T-helper 9 cell (primary cell): ENCODE measurements at regions not wholly inside any gene's neighbourhood (a gene's known extent, or its start where the extent isn't known, plus 50 kb on each side); places are given as distances from the start of the nearest gene placed in this dataset.

Experiments used
- DNase-seq: peaks from one replicate; pipeline ENCODE4 v3.0.0-alpha.2; 2020

GRCh38 chr2:180734382-180734781, 246.0 kb upstream of the UBE2E3 start:
- no peak for DNase-seq

- no peak for DNase-seq
Observed at GRCh38 chr2:180733330-180733729, 247.1 kb upstream of the UBE2E3 start.

GRCh38 chr2:180732337-180732736, 248.1 kb upstream of the UBE2E3 start:
- no peak for DNase-seq

GRCh38 chr2:180730976-180731375, 249.4 kb upstream of the UBE2E3 start:
- DNase-seq, result no peak

- DNase-seq, result no peak
Observed at GRCh38 chr2:180728928-180729559, 251.4 kb upstream of the UBE2E3 start.

GRCh38 chr2:180723712-180724111, 256.7 kb upstream of the UBE2E3 start:
- no peak for DNase-seq

- DNase-seq, result no peak
Observed at GRCh38 chr2:180722551-180723239, 257.7 kb upstream of the UBE2E3 start.

- DNase-seq, result no peak
Observed at GRCh38 chr2:180720829-180721228, 259.6 kb upstream of the UBE2E3 start.

GRCh38 chr2:180717588-180717987, 262.8 kb upstream of the UBE2E3 start:
- no peak for DNase-seq

- no peak for DNase-seq
Observed at GRCh38 chr2:180716186-180717180, 263.9 kb upstream of the UBE2E3 start.

GRCh38 chr2:180715044-180715443, 265.4 kb upstream of the UBE2E3 start:
- no peak for DNase-seq

- DNase-seq, result no peak
Observed at GRCh38 chr2:180709392-180710145, 270.8 kb upstream of the UBE2E3 start.

- no peak for DNase-seq
Observed at GRCh38 chr2:180707884-180708205, 272.6 kb upstream of the UBE2E3 start.

- no peak for DNase-seq
Observed at GRCh38 chr2:180707175-180707883, 273.1 kb upstream of the UBE2E3 start.

- DNase-seq, result no peak
Observed at GRCh38 chr2:180706694-180707093, 273.7 kb upstream of the UBE2E3 start.

- no peak for DNase-seq
Observed at GRCh38 chr2:180705551-180705950, 274.9 kb upstream of the UBE2E3 start.

GRCh38 chr2:180705122-180705521, 275.3 kb upstream of the UBE2E3 start:
- DNase-seq, result no peak

- DNase-seq, result no peak
Observed at GRCh38 chr2:180699657-180700361, 280.6 kb upstream of the UBE2E3 start.

- DNase-seq, result no peak
Observed at GRCh38 chr2:180698668-180699067, 281.7 kb upstream of the UBE2E3 start.

- DNase-seq, result no peak
Observed at GRCh38 chr2:180695586-180696401, 284.6 kb upstream of the UBE2E3 start.
